ENCODE measurements at regions not wholly inside any gene's neighbourhood (a gene's known extent, or its start where the extent isn't known, plus 50 kb on each side); places are given as distances from the start of the nearest gene placed in this dataset.
A peak's percentile ranks its signal among the peaks of the same experiment; 100 is the strongest.

DNA sequence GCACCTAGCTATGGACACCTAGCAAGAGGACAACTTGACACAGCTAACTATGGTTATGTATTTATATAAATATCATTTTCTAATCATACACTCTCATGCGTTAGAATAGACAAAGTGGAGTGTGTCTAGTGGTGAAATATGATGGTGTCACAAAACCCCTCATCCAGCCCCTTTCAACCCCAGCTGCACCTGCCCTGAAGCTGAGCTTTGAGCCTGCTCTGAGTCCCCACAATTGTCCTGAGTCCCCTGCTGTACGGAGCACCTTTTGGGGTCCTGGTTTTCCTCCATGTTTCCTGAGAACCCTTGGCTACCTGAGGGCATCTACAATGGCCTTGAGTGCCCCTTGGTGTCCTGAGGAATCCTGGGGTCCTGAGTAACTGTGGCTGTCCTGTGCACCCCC is 1072.8 kb downstream of the TMEM121 start:
- ATAC-seq: no peak
- TF ChIP-seq ESRRG (CRISPR knock-in tag; IDR thresholded peaks at IDR 0.05) (no peak), TCF4 (CRISPR knock-in tag; IDR thresholded peaks at IDR 0.05; ENCODE audit: borderline replicate concordance) (no peak), ZNF565 (CRISPR knock-in tag; conservative IDR thresholded peaks at IDR 0.05; ENCODE audit: low read depth) (no peak), CSDC2 (CRISPR knock-in tag; IDR thresholded peaks at IDR 0.05) (no peak), TSHZ2 (CRISPR knock-in tag; IDR thresholded peaks at IDR 0.05) (no peak)

DNA sequence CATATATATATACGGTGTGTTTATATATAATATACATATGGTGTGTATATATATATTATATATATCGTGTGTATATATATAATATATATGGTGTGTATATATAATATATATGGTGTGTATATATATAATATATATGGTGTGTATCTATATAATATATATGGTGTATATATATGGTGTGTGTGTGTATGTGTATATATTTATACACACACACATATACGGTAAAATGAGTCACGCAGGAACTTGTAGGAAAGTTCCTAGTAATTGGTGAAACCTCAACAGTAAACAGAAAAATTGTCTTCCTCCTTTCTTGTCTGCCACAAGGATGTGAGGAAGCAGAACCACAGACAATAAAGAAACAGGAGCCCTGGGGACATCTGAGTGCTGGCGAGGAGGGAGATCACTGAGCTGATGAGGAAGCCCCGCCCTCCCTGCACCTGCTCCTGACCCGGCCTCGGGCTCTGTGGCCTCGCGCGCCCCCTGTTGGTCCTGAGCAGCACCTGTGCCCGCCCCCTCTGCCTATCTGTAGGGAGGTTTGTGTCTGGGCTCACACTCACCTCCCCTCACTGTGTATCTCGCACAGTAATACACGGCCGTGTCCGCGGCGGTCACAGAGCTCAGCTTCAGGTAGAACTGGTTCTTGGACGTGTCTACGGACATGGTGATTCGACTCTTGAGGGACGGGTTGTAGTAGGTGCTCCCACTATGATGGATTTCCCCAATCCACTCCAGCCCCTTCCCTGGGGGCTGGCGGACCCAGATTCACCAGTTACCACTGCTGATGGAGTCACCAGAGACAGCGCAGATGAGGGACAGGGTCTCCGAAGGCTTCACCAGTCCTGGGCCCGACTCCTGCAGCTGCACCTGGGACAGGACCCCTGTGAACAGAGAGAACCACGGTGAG is 1079.4 kb downstream of the TMEM121 start:
- peak; percentile 76 for ATAC-seq
- TF ChIP-seq ZNF8 (CRISPR knock-in tag; IDR thresholded peaks at IDR 0.05) (no peak), ZNF70 (CRISPR knock-in tag; IDR thresholded peaks at IDR 0.05) (no peak), TSHZ2 (CRISPR knock-in tag; IDR thresholded peaks at IDR 0.05) (no peak), ESRRG (CRISPR knock-in tag; IDR thresholded peaks at IDR 0.05) (no peak), ZNF565 (CRISPR knock-in tag; conservative IDR thresholded peaks at IDR 0.05; ENCODE audit: low read depth) (no peak), OSR1 (CRISPR knock-in tag; IDR thresholded peaks at IDR 0.05) (no peak), ARNTL (CRISPR knock-in tag; IDR thresholded peaks at IDR 0.05; ENCODE audit: borderline replicate concordance, low read depth) (no peak), BACH2 (CRISPR knock-in tag; IDR thresholded peaks at IDR 0.05; ENCODE audit: borderline replicate concordance) (no peak), RARB (CRISPR knock-in tag; IDR thresholded peaks at IDR 0.05) (no peak), ISL1 (CRISPR knock-in tag; IDR thresholded peaks at IDR 0.05) (no peak), CSDC2 (CRISPR knock-in tag; IDR thresholded peaks at IDR 0.05) (no peak), GLIS3 (CRISPR knock-in tag; IDR thresholded peaks at IDR 0.05) (no peak), ZC3H10 (CRISPR knock-in tag; IDR thresholded peaks at IDR 0.05) (no peak), TCF4 (CRISPR knock-in tag; IDR thresholded peaks at IDR 0.05; ENCODE audit: borderline replicate concordance) (no peak), CSRNP3 (CRISPR knock-in tag; IDR thresholded peaks at IDR 0.05) (no peak), ZFP3 (CRISPR knock-in tag; IDR thresholded peaks at IDR 0.05) (no peak), ZFP30 (CRISPR knock-in tag; IDR thresholded peaks at IDR 0.05) (no peak)
- TF ChIP-seq, protein P1, sequence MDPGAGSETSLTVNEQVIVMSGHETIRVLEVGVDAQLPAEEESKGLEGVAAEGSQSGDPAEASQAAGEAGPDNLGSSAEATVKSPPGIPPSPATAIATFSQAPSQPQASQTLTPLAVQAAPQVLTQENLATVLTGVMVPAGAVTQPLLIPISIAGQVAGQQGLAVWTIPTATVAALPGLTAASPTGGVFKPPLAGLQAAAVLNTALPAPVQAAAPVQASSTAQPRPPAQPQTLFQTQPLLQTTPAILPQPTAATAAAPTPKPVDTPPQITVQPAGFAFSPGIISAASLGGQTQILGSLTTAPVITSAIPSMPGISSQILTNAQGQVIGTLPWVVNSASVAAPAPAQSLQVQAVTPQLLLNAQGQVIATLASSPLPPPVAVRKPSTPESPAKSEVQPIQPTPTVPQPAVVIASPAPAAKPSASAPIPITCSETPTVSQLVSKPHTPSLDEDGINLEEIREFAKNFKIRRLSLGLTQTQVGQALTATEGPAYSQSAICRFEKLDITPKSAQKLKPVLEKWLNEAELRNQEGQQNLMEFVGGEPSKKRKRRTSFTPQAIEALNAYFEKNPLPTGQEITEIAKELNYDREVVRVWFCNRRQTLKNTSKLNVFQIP (CRISPR knock-in tag; IDR thresholded peaks at IDR 0.05; ENCODE audit: borderline replicate concordance, low read depth): no peak
- TF ChIP-seq, protein P2, sequence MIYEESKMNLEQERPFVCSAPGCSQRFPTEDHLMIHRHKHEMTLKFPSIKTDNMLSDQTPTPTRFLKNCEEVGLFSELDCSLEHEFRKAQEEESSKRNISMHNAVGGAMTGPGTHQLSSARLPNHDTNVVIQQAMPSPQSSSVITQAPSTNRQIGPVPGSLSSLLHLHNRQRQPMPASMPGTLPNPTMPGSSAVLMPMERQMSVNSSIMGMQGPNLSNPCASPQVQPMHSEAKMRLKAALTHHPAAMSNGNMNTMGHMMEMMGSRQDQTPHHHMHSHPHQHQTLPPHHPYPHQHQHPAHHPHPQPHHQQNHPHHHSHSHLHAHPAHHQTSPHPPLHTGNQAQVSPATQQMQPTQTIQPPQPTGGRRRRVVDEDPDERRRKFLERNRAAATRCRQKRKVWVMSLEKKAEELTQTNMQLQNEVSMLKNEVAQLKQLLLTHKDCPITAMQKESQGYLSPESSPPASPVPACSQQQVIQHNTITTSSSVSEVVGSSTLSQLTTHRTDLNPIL (CRISPR knock-in tag; IDR thresholded peaks at IDR 0.05; ENCODE audit: low read depth): no peak
